ENCODE measurements at regions not wholly inside any gene's neighbourhood (a gene's known extent, or its start where the extent isn't known, plus 50 kb on each side); places are given as distances from the start of the nearest gene placed in this dataset.

- TF ChIP-seq EZH2 (IDR thresholded peaks at IDR 0.05; ENCODE audit: borderline replicate concordance, insufficient read depth, low read length, poor library complexity, severe bottlenecking): no peak
- TF ChIP-seq EP300 (conservative IDR thresholded peaks at IDR 0.05; ENCODE audit: poor library complexity, severe bottlenecking): no peak
- no peak for TF ChIP-seq POLR2AphosphoS5 (IDR thresholded peaks at IDR 0.05)
- TF ChIP-seq TAF1 (IDR thresholded peaks at IDR 0.05; ENCODE audit: low read depth): no peak
- no peak for TF ChIP-seq CTCF (IDR thresholded peaks at IDR 0.05; ENCODE audit: poor library complexity, severe bottlenecking)
- no peak for TF ChIP-seq MXI1 (conservative IDR thresholded peaks at IDR 0.05; ENCODE audit: poor library complexity, severe bottlenecking)
- TF ChIP-seq RAD21 (conservative IDR thresholded peaks at IDR 0.05): no peak
- TF ChIP-seq SMC3 (conservative IDR thresholded peaks at IDR 0.05; ENCODE audit: poor library complexity): no peak
- TF ChIP-seq REST (IDR thresholded peaks at IDR 0.05; ENCODE audit: borderline replicate concordance): no peak
- no peaks in the 10 kb centered on the region for H3K9me3 ChIP-seq (ENCODE audit: low read length)
- H3K9me2 ChIP-seq (ENCODE audit: insufficient read depth, low read length): no peaks in the 10 kb centered on the region
- H3K27me3 ChIP-seq (ENCODE audit: insufficient read depth, low read depth, low read length): no peaks in the 10 kb centered on the region
- no peaks in the 10 kb centered on the region for H4K20me1 ChIP-seq (ENCODE audit: insufficient read depth)
- H3K4me2 ChIP-seq (ENCODE audit: low read length): no peak overlapping the region
- H3K27ac ChIP-seq (ENCODE audit: low read length): no peak overlapping the region
- H3F3A ChIP-seq (ENCODE audit: insufficient read depth, low read length, poor library complexity, severe bottlenecking): no peaks in the 10 kb centered on the region
- H3K4me3 ChIP-seq (ENCODE audit: low read length): no peak overlapping the region
- H3K36me3 ChIP-seq (ENCODE audit: insufficient read depth, low read length): no peaks in the 10 kb centered on the region
- no peak overlapping the region for H2AFZ ChIP-seq (ENCODE audit: low read depth, low read length)
- no peak overlapping the region for H3K9ac ChIP-seq (ENCODE audit: low read length)
- H3K79me2 ChIP-seq (replicated peaks; ENCODE audit: insufficient read depth, low read length): no peaks in the 10 kb centered on the region
Measured at GRCh38 chr2:183604065-183604464, 479.8 kb downstream of the NUP35 start.

GRCh38 chr2:183605440-183605839, 481.2 kb downstream of the NUP35 start:
- no peaks in the 10 kb centered on the region for H3F3A ChIP-seq (ENCODE audit: insufficient read depth, low read length, poor library complexity, severe bottlenecking)
- no peak overlapping the region for H2AFZ ChIP-seq (ENCODE audit: low read depth, low read length)
- no peaks in the 10 kb centered on the region for H3K79me2 ChIP-seq (replicated peaks; ENCODE audit: insufficient read depth, low read length)
- no peak overlapping the region for H3K4me2 ChIP-seq (ENCODE audit: low read length)
- TF ChIP-seq SMC3 (conservative IDR thresholded peaks at IDR 0.05; ENCODE audit: poor library complexity) (no peak), EP300 (conservative IDR thresholded peaks at IDR 0.05; ENCODE audit: poor library complexity, severe bottlenecking) (no peak), RAD21 (conservative IDR thresholded peaks at IDR 0.05) (no peak), TAF1 (IDR thresholded peaks at IDR 0.05; ENCODE audit: low read depth) (no peak), CTCF (IDR thresholded peaks at IDR 0.05; ENCODE audit: poor library complexity, severe bottlenecking) (no peak), MXI1 (conservative IDR thresholded peaks at IDR 0.05; ENCODE audit: poor library complexity, severe bottlenecking) (no peak)
- no peaks in the 10 kb centered on the region for H4K20me1 ChIP-seq (ENCODE audit: insufficient read depth)
- no peaks in the 10 kb centered on the region for H3K9me3 ChIP-seq (ENCODE audit: low read length)
- H3K27ac ChIP-seq (ENCODE audit: low read length): no peak overlapping the region
- H3K27me3 ChIP-seq (ENCODE audit: insufficient read depth, low read depth, low read length): no peaks in the 10 kb centered on the region
- no peak overlapping the region for H3K4me3 ChIP-seq (ENCODE audit: low read length)
- no peaks in the 10 kb centered on the region for H3K36me3 ChIP-seq (ENCODE audit: insufficient read depth, low read length)
- H3K9ac ChIP-seq (ENCODE audit: low read length): no peak overlapping the region
- no peaks in the 10 kb centered on the region for H3K9me2 ChIP-seq (ENCODE audit: insufficient read depth, low read length)
